MM.1S (cell line): ENCODE measurements at regions not wholly inside any gene's neighbourhood (a gene's known extent, or its start where the extent isn't known, plus 50 kb on each side); places are given as distances from the start of the nearest gene placed in this dataset.

Experiments
- DNase-seq: peaks from one replicate; pipeline ENCODE4 v3.0.0-alpha.2; 2015
- H2AFZ ChIP-seq: fragments of 300-600 bp; sonication (generic); 2 replicates; pipeline ENCODE4 v1.6.0; 2016; ENCODE audit warnings: antibody characterized with exemption, low read length
- H3F3A ChIP-seq: fragments of 300-600 bp; sonication (generic); 2 replicates; pipeline ENCODE4 v1.6.1; 2016; ENCODE audit warnings: mild to moderate bottlenecking, antibody characterized with exemption, low read length, moderate library complexity, mixed read lengths; ENCODE audit not compliant: insufficient read depth
- H3K27ac ChIP-seq: fragments of 300-600 bp; sonication (generic); 2 replicates; pipeline ENCODE4 v1.5.1; 2016; ENCODE audit warnings: mild to moderate bottlenecking, low read length
- H3K27me3 ChIP-seq: fragments of 300-600 bp; sonication (generic); replicated peaks from 2 replicates; pipeline ENCODE4 v1.6.0; 2016; ENCODE audit warnings: low read length; ENCODE audit not compliant: insufficient read depth
- H3K36me3 ChIP-seq: fragments of 300-600 bp; sonication (generic); replicated peaks from 2 replicates; pipeline ENCODE4 v1.6.1; 2016; ENCODE audit warnings: mild to moderate bottlenecking, low read length, mixed read lengths; ENCODE audit not compliant: insufficient read depth
- H3K4me1 ChIP-seq: fragments of 300-600 bp; sonication (generic); 2 replicates; pipeline ENCODE4 v1.6.1; 2016; ENCODE audit warnings: low read length, mixed read lengths
- H3K4me2 ChIP-seq: fragments of 300-600 bp; sonication (generic); 2 replicates; pipeline ENCODE4 v1.6.0; 2016; ENCODE audit warnings: low read depth, low read length
- H3K4me3 ChIP-seq: fragments of 300-600 bp; sonication (generic); 2 replicates; pipeline ENCODE4 v1.5.1; 2016; ENCODE audit warnings: low read length, mixed read lengths
- H3K79me2 ChIP-seq: fragments of 300-600 bp; sonication (generic); 2 replicates; pipeline ENCODE4 v1.6.1; 2016; ENCODE audit warnings: mixed run types, low read length, mixed read lengths
- H3K9ac ChIP-seq: fragments of 300-600 bp; sonication (generic); 2 replicates; pipeline ENCODE4 v1.6.1; 2016; ENCODE audit warnings: low read length, mixed read lengths
- H3K9me2 ChIP-seq: fragments of 300-600 bp; sonication (generic); replicated peaks from 2 replicates; pipeline ENCODE4 v1.6.1; 2016; ENCODE audit warnings: mild to moderate bottlenecking, low read length, mixed read lengths; ENCODE audit not compliant: insufficient read depth
- H3K9me3 ChIP-seq: fragments of 300-600 bp; sonication (generic); replicated peaks from 2 replicates; pipeline ENCODE4 v1.6.1; 2016; ENCODE audit warnings: mild to moderate bottlenecking, low read length, mixed read lengths; ENCODE audit not compliant: insufficient read depth
- H4K20me1 ChIP-seq: fragments of 300-600 bp; sonication (generic); 2 replicates; pipeline ENCODE4 v1.6.1; 2016; ENCODE audit warnings: mild to moderate bottlenecking, low read length, moderate library complexity, mixed read lengths; ENCODE audit not compliant: insufficient read depth
- CTCF ChIP-seq: fragments of 300-600 bp; sonication (generic); IDR thresholded peaks from 2 replicates; pipeline ENCODE4 v1.5.1; 2016; ENCODE audit warnings: antibody characterized with exemption, low read length, mixed read lengths
- EZH2 ChIP-seq: fragments of 300-600 bp; sonication (generic); optimal IDR thresholded peaks from 2 replicates; pipeline ENCODE3; 2017; ENCODE audit warnings: low read depth, mild to moderate bottlenecking, antibody characterized with exemption, low read length, mixed read lengths
- EZH2phosphoT487 ChIP-seq: fragments of 300-600 bp; sonication (generic); IDR thresholded peaks from 2 replicates; pipeline ENCODE4 v1.6.1; 2018; ENCODE audit warnings: antibody characterized with exemption, low read length

- peaks cover 12% of the 10 kb centered on the region for H3K27me3 ChIP-seq
- H4K20me1 ChIP-seq, result no peaks in the 10 kb centered on the region
- no peaks in the 10 kb centered on the region for H3K36me3 ChIP-seq
- H3K4me1 ChIP-seq, result no peaks in the 10 kb centered on the region
- no peaks in the 10 kb centered on the region for H3K79me2 ChIP-seq
- H2AFZ ChIP-seq, result no peak overlapping the region
- TF ChIP-seq EZH2phosphoT487 (no peak), CTCF (no peak), EZH2 (no peak)
- H3K9me2 ChIP-seq, result no peaks in the 10 kb centered on the region
- H3K9me3 ChIP-seq, result no peaks in the 10 kb centered on the region
- H3K4me2 ChIP-seq, result no peak overlapping the region
- no peak overlapping the region for H3K4me3 ChIP-seq
- H3K9ac ChIP-seq, result no peak overlapping the region
- no peaks in the 10 kb centered on the region for H3F3A ChIP-seq
- H3K27ac ChIP-seq, result no peak overlapping the region
- DNase-seq, result no peak
Measured at GRCh38 chr11:119842731-119843130, 113.7 kb upstream of the NECTIN1 start.

- Histone ChIP-seq H3K9ac (no peak overlapping the region), H3K4me1 (no peaks in the 10 kb centered on the region), H3K4me2 (no peak overlapping the region), H4K20me1 (no peaks in the 10 kb centered on the region), H3K36me3 (no peaks in the 10 kb centered on the region), H3K27me3 (peaks cover 12% of the 10 kb centered on the region), H3F3A (no peaks in the 10 kb centered on the region), H3K9me2 (no peaks in the 10 kb centered on the region), H3K4me3 (no peak overlapping the region), H3K79me2 (no peaks in the 10 kb centered on the region), H2AFZ (no peak overlapping the region), H3K27ac (no peak overlapping the region), H3K9me3 (no peaks in the 10 kb centered on the region)
- TF ChIP-seq EZH2phosphoT487 (no peak), CTCF (no peak), EZH2 (no peak)
- DNase-seq, result no peak
Measured at GRCh38 chr11:119839476-119840133, 110.6 kb upstream of the NECTIN1 start.

- peaks cover 12% of the 10 kb centered on the region for H3K27me3 ChIP-seq
- no peak for DNase-seq
- H3K9me3 ChIP-seq, result no peaks in the 10 kb centered on the region
- H3K9ac ChIP-seq, result no peak overlapping the region
- H4K20me1 ChIP-seq, result no peaks in the 10 kb centered on the region
- no peak overlapping the region for H2AFZ ChIP-seq
- H3K36me3 ChIP-seq, result no peaks in the 10 kb centered on the region
- no peaks in the 10 kb centered on the region for H3K9me2 ChIP-seq
- H3K4me3 ChIP-seq, result no peak overlapping the region
- no peaks in the 10 kb centered on the region for H3F3A ChIP-seq
- H3K79me2 ChIP-seq, result no peaks in the 10 kb centered on the region
- H3K27ac ChIP-seq, result no peak overlapping the region
- H3K4me2 ChIP-seq, result no peak overlapping the region
- H3K4me1 ChIP-seq, result no peaks in the 10 kb centered on the region
- no peak for TF ChIP-seq CTCF
- TF ChIP-seq EZH2phosphoT487, result no peak
- no peak for TF ChIP-seq EZH2
Measured at GRCh38 chr11:119835753-119836152, 106.8 kb upstream of the NECTIN1 start.
